SU-DHL-6 (cell line): ENCODE measurements at regions not wholly inside any gene's neighbourhood (a gene's known extent, or its start where the extent isn't known, plus 50 kb on each side); places are given as distances from the start of the nearest gene placed in this dataset.

ENCODE experiments used
- H2AFZ ChIP-seq: fragments of 200-600 bp; sonication (generic); 2 replicates; pipeline ENCODE4 v1.6.1; 2014; ENCODE audit warnings: low read depth, mild to moderate bottlenecking, moderate library complexity, mixed read lengths, antibody characterized with exemption, low read length; ENCODE audit not compliant: severe bottlenecking
- H3F3A ChIP-seq: fragments of 200-600 bp; shearing (Covaris generic); 2 replicates; pipeline ENCODE4 v1.6.0; 2016; ENCODE audit warnings: antibody characterized with exemption, mild to moderate bottlenecking; ENCODE audit not compliant: insufficient read depth
- H3K27ac ChIP-seq: fragments of 200-600 bp; sonication (generic); 2 replicates; pipeline ENCODE4 v1.5.1; 2016; ENCODE audit warnings: low read depth, mild to moderate bottlenecking, low read length, moderate library complexity, mixed read lengths
- H3K27me3 ChIP-seq: fragments of 200-600 bp; sonication (generic), shearing (Covaris generic); 2 replicates; pipeline ENCODE4 v1.6.0; 2014; ENCODE audit warnings: mild to moderate bottlenecking, low read length
- H3K36me3 ChIP-seq: fragments of 200-600 bp; sonication (generic); 2 replicates; pipeline ENCODE4 v1.6.1; 2014; ENCODE audit warnings: mild to moderate bottlenecking, low read length, mixed read lengths
- H3K4me2 ChIP-seq: fragments of 300-600, 200-600 bp; shearing (Covaris generic), sonication (generic); 2 replicates; pipeline ENCODE4 v1.6.0; 2014; ENCODE audit warnings: low read length, low read depth, mild to moderate bottlenecking; ENCODE audit not compliant: poor library complexity, severe bottlenecking
- H3K4me3 ChIP-seq: fragments of 200-600 bp; sonication (generic); 2 replicates; pipeline ENCODE4 v1.5.1; 2014; ENCODE audit warnings: antibody characterized with exemption, low read length, mild to moderate bottlenecking, mixed read lengths; ENCODE audit not compliant: insufficient read depth, poor library complexity, severe bottlenecking
- H3K79me2 ChIP-seq: fragments of 200-600 bp; sonication (generic); 2 replicates; pipeline ENCODE4 v1.6.1; 2014; ENCODE audit warnings: mild to moderate bottlenecking, low read length, moderate library complexity; ENCODE audit not compliant: insufficient read depth
- H3K9ac ChIP-seq: fragments of 200-600 bp; sonication (generic); 2 replicates; pipeline ENCODE4 v1.7.0; 2014; ENCODE audit warnings: mild to moderate bottlenecking, low read length
- H3K9me2 ChIP-seq: fragments of 200-600 bp; sonication (generic); replicated peaks from 2 replicates; pipeline ENCODE4 v1.6.1; 2014; ENCODE audit warnings: low read length; ENCODE audit not compliant: insufficient read depth
- H3K9me3 ChIP-seq: fragments of 200-600 bp; sonication (generic); 2 replicates; pipeline ENCODE4 v1.6.1; 2014; ENCODE audit warnings: low read length, mixed read lengths; ENCODE audit not compliant: insufficient read depth
- H4K20me1 ChIP-seq: fragments of 200-600 bp; sonication (generic); 2 replicates; pipeline ENCODE4 v1.6.1; 2014; ENCODE audit warnings: low read depth, mild to moderate bottlenecking, antibody characterized with exemption, low read length, moderate library complexity, mixed read lengths
- EZH2phosphoT487 ChIP-seq: fragments of 200-600 bp; sonication (generic), shearing (Covaris generic); conservative IDR thresholded peaks from 2 replicates; pipeline ENCODE4 v1.6.1; 2018; ENCODE audit warnings: mild to moderate bottlenecking, antibody characterized with exemption, low read length, moderate library complexity, mixed read lengths
- TF ChIP-seq, protein P1 (sequence below): fragments of 200-600 bp; sonication (generic); IDR thresholded peaks from one replicate; pipeline ENCODE4 v1.5.1; 2017; ENCODE audit warnings: antibody characterized with exemption, mild to moderate bottlenecking, low read length, moderate library complexity; ENCODE audit not compliant: insufficient read depth, poor library complexity, severe bottlenecking

DNA sequence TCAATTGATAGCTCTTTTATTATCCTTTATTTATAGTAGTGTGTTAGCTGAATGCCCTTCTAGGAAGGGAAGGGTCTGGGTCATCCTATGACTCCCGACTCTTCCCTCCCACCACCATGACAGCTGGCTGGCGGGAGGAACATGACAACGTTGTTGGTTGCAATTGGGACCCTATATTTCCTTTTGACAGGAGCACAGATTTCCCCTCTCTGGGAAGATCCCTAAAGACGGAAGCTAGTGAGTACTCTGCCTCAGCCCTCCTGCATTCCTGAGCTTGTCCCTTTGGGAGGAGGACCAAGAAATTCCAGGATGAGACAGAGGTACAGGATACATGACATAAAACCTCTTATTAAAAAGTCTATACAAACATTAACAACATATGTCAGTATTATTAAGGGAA is 485.4 kb downstream of the NAV3 start:
- no peak overlapping the region for H3K27ac ChIP-seq
- no peak overlapping the region for H3K4me3 ChIP-seq
- no peaks in the 10 kb centered on the region for H4K20me1 ChIP-seq
- TF ChIP-seq EZH2phosphoT487 = no peak
- TF ChIP-seq, protein P1, sequence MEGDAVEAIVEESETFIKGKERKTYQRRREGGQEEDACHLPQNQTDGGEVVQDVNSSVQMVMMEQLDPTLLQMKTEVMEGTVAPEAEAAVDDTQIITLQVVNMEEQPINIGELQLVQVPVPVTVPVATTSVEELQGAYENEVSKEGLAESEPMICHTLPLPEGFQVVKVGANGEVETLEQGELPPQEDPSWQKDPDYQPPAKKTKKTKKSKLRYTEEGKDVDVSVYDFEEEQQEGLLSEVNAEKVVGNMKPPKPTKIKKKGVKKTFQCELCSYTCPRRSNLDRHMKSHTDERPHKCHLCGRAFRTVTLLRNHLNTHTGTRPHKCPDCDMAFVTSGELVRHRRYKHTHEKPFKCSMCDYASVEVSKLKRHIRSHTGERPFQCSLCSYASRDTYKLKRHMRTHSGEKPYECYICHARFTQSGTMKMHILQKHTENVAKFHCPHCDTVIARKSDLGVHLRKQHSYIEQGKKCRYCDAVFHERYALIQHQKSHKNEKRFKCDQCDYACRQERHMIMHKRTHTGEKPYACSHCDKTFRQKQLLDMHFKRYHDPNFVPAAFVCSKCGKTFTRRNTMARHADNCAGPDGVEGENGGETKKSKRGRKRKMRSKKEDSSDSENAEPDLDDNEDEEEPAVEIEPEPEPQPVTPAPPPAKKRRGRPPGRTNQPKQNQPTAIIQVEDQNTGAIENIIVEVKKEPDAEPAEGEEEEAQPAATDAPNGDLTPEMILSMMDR = no peak
- no peaks in the 10 kb centered on the region for H3K27me3 ChIP-seq
- H3K79me2 ChIP-seq = no peaks in the 10 kb centered on the region
- H3K9me3 ChIP-seq = no peaks in the 10 kb centered on the region
- no peak overlapping the region for H3K9ac ChIP-seq
- no peaks in the 10 kb centered on the region for H3K36me3 ChIP-seq
- no peak overlapping the region for H3K4me2 ChIP-seq
- H3F3A ChIP-seq = no peaks in the 10 kb centered on the region
- no peak overlapping the region for H2AFZ ChIP-seq
- no peaks in the 10 kb centered on the region for H3K9me2 ChIP-seq

DNA sequence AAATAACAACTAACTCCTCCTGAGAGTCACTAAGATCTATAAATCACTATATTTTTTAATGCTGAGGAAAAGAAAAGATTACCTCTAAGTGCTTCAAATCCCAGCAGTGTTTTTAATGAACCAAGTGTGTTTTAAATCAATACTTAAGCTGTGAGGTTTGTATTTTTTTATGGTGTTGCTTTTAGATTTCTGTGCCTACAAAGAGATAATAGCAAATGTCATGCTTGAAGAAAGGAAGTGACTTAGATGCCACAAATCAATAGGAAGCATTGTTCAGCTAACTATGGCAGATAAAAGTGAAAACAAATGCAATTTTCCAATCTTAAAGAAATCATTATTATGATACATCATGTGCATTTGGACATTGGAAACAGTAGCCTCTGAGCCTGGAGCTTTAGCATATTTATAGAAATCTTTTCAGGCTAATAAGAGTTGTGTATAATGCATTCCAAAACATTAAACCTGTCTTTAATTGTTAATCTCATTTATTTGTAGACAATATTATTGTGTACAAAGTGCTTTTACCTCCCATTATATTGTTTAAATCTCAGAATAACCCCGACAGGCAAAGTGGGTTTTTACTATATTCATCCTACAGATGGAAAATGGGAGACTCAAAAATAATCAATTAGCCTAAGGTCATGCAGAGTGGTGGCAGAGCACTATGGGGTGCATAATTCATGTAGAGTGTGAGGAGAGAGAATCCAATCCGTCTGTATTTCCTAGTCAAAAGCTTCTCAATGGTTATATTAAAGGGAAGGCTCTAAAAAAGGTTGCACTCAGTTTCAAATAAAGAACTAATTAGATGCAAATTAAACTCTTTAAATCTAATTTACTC is 486.2 kb downstream of the NAV3 start:
- Histone ChIP-seq H3K4me3 (no peak overlapping the region), H3K9me3 (no peaks in the 10 kb centered on the region), H3K9me2 (no peaks in the 10 kb centered on the region), H3K27me3 (no peaks in the 10 kb centered on the region), H4K20me1 (no peaks in the 10 kb centered on the region), H3K36me3 (no peaks in the 10 kb centered on the region), H3K9ac (no peak overlapping the region), H3K79me2 (no peaks in the 10 kb centered on the region), H3K4me2 (no peak overlapping the region), H3F3A (no peaks in the 10 kb centered on the region), H3K27ac (no peak overlapping the region), H2AFZ (no peak overlapping the region)
- TF ChIP-seq EZH2phosphoT487 = no peak
- TF ChIP-seq, protein P1 = no peak

DNA sequence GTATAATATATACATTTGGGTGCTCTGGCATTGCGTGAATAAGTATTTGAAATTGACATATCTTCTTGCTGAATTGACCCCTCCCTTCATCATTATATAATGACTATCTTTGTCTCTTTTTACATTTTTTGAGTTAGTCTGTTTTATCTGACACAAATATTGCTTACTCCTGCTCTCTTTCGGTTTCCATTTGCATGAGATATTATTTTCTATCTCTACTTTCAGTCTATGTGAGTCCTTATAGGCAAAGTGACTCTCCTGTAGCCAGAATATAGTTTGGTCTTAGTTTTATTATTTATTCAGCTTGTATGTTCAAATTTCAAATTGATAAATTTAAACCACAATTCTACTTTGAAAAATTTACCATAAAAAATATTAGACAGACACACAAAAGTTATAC is 491.0 kb downstream of the NAV3 start:
- H3F3A ChIP-seq = no peaks in the 10 kb centered on the region
- TF ChIP-seq EZH2phosphoT487 = no peak
- TF ChIP-seq, protein P1 = no peak
- no peaks in the 10 kb centered on the region for H4K20me1 ChIP-seq
- no peak overlapping the region for H2AFZ ChIP-seq
- no peak overlapping the region for H3K27ac ChIP-seq
- no peak overlapping the region for H3K4me2 ChIP-seq
- no peaks in the 10 kb centered on the region for H3K79me2 ChIP-seq
- H3K4me3 ChIP-seq = no peak overlapping the region
- H3K27me3 ChIP-seq = no peaks in the 10 kb centered on the region
- H3K36me3 ChIP-seq = no peaks in the 10 kb centered on the region
- no peaks in the 10 kb centered on the region for H3K9me3 ChIP-seq
- H3K9me2 ChIP-seq = no peaks in the 10 kb centered on the region
- no peak overlapping the region for H3K9ac ChIP-seq
